ENCODE measurements at regions not wholly inside any gene's neighbourhood (a gene's known extent, or its start where the extent isn't known, plus 50 kb on each side); places are given as distances from the start of the nearest gene placed in this dataset.
A peak's percentile ranks its signal among the peaks of the same experiment; 100 is the strongest.

GRCh38 chr6:4291453-4292403, 156.4 kb upstream of the ECI2 start:
- peak; percentile 34 for DNase-seq (ENCODE audit: low spot score)

GRCh38 chr6:4289770-4290320, 154.5 kb upstream of the ECI2 start:
- DNase-seq (ENCODE audit: low spot score): no peak

- no peak for DNase-seq (ENCODE audit: low spot score)
These were observed 152.5 kb upstream of the ECI2 start for GRCh38 chr6:4287811-4288244.

GRCh38 chr6:4287372-4287771, 152.0 kb upstream of the ECI2 start:
- DNase-seq (ENCODE audit: low spot score): no peak

GRCh38 chr6:4282926-4283325, 147.6 kb upstream of the ECI2 start:
- DNase-seq (ENCODE audit: low spot score): no peak

GRCh38 chr6:4281341-4282293, 146.2 kb upstream of the ECI2 start:
- peak; percentile 73 for DNase-seq (ENCODE audit: low spot score)

- peak; percentile 38 for DNase-seq (ENCODE audit: low spot score)
These were observed 145.3 kb upstream of the ECI2 start for GRCh38 chr6:4280707-4281106.

GRCh38 chr6:4280031-4280430, 144.7 kb upstream of the ECI2 start:
- no peak for DNase-seq (ENCODE audit: low spot score)

- no peak for DNase-seq (ENCODE audit: low spot score)
These were observed 139.2 kb upstream of the ECI2 start for GRCh38 chr6:4274382-4275082.

GRCh38 chr6:4272996-4273395, 137.6 kb upstream of the ECI2 start:
- DNase-seq (ENCODE audit: low spot score): no peak

GRCh38 chr6:4271761-4272470, 136.5 kb upstream of the ECI2 start:
- no peak for DNase-seq (ENCODE audit: low spot score)

- no peak for DNase-seq (ENCODE audit: low spot score)
These were observed 135.4 kb upstream of the ECI2 start for GRCh38 chr6:4270776-4271175.

- no peak for DNase-seq (ENCODE audit: low spot score)
These were observed 134.6 kb upstream of the ECI2 start for GRCh38 chr6:4270001-4270400.

GRCh38 chr6:4268171-4268570, 132.8 kb upstream of the ECI2 start:
- DNase-seq (ENCODE audit: low spot score): no peak

- DNase-seq (ENCODE audit: low spot score): no peak
These were observed 130.4 kb upstream of the ECI2 start for GRCh38 chr6:4265740-4266139.

GRCh38 chr6:4264601-4265000, 129.2 kb upstream of the ECI2 start:
- DNase-seq (ENCODE audit: low spot score): no peak

GRCh38 chr6:4264081-4264480, 128.7 kb upstream of the ECI2 start:
- no peak for DNase-seq (ENCODE audit: low spot score)

- DNase-seq (ENCODE audit: low spot score): no peak
These were observed 127.2 kb upstream of the ECI2 start for GRCh38 chr6:4262526-4262925.

GRCh38 chr6:4259391-4259790, 124.0 kb upstream of the ECI2 start:
- DNase-seq (ENCODE audit: low spot score): no peak

GRCh38 chr6:4258733-4259132, 123.4 kb upstream of the ECI2 start:
- DNase-seq (ENCODE audit: low spot score): no peak

- DNase-seq (ENCODE audit: low spot score): no peak
These were observed 121.6 kb upstream of the ECI2 start for GRCh38 chr6:4256969-4257368.
